Upper lobe of left lung (tissue), 6 donors: ENCODE measurements at regions not wholly inside any gene's neighbourhood (a gene's known extent, or its start where the extent isn't known, plus 50 kb on each side); places are given as distances from the start of the nearest gene placed in this dataset.
"Not testable (repeated sequence)": the region's sequence is repeated elsewhere in the genome, so short reads cannot be mapped to it uniquely, and the experiment has no call there.

Experiments used
- ATAC-seq, 2 donors: fragments of 200-7000 bp; cut with Tn5 transposase; one replicate each; pipeline ENCODE4 v1.9.1; 2022; ENCODE audit warnings: mild to moderate bottlenecking in 2 of 2, moderate library complexity in 2 of 2; ENCODE audit not compliant: low FRiP score in 2 of 2
- DNase-seq, 2 donors: peaks; one replicate each; pipeline ENCODE4 v3.0.0-alpha.2; 2019 to 2020
- H3K27ac ChIP-seq, 4 donors: fragments of 200-600 bp; sonication (generic); one replicate each; pipeline ENCODE4 v1.5.1; 2016 to 2019
- H3K27me3 ChIP-seq, 4 donors: fragments of 200-600 bp; sonication (generic); one replicate each; pipeline ENCODE4 v1.5.1; 2017 to 2019
- H3K36me3 ChIP-seq, 4 donors: fragments of 200-600 bp; sonication (generic); one replicate each; pipeline ENCODE4 v1.5.1; 2016 to 2019
- H3K4me1 ChIP-seq, 4 donors: fragments of 200-600 bp; sonication (generic); one replicate each; pipeline ENCODE4 v1.5.1; 2018 to 2019
- H3K4me3 ChIP-seq, 4 donors: fragments of 200-600 bp; sonication (generic); one replicate each; pipeline ENCODE4 v1.5.1; 2017 to 2019; ENCODE audit warnings: mild to moderate bottlenecking in 2 of 4, moderate library complexity in 1 of 4
- H3K9me3 ChIP-seq, 4 donors: fragments of 200-600 bp; sonication (generic); one replicate each; pipeline ENCODE4 v1.5.1; 2018 to 2019
- WGBS, 2 donors: methylation state at CpG; one replicate each; pipeline ENCODE4 v1.1.5; 2017 to 2018; 5-methylcytosine and 5-hydroxymethylcytosine counted together
- donor health status: DM: no; HTN: no; CAD: no; lungs with moderate emphysema.
- donor health status: DM: no; HTN: yes; CAD: no; lungs with severe emphysema.

DNA sequence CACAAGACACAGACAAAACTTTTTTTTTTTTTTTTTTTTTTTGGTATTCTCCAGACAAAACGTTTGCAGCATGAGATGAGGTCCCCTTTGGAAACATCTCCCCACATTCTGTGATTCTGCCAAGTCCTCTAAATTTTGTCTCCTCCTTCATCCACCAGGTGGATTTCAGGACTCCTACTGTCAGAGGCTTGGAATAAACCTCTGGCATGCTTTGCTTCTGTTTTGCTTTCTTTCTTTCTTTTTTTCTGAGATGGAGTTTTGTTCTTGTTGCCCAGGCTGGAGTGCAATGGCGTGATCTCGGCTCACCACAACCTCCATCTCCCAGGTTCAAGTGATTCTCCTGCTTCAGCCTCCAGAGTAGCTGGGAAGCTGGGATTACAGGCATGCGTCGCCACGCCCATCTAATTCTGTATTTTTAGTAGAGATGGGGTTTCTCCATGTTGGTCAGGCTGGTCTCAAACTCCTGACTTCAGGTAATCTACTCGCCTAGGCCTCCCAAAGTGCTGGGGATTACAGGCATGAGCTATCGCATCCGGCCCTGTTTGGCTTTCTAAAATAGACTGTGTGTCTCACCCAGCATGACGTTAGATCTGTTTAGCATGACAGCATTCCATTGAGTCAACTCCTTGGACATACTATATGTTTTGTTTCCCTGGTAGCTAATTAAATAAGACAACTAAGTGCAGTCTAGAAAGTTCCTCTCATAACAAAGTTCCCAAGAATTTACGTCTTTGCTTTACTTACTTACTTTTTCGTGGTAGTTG lies 142.5 kb downstream of the NPIPA7 start:
- peak in 1 of 2 donors; percentile 88 for ATAC-seq
- H3K27me3 ChIP-seq, H3K9me3 ChIP-seq, H3K4me1 ChIP-seq, H3K27ac ChIP-seq, DNase-seq, H3K36me3 ChIP-seq, H3K4me3 ChIP-seq: not testable (repeated sequence)
- WGBS, 2 donors = 17 to 20% methylated on average over 1 of the region's 12 CpGs

DNA sequence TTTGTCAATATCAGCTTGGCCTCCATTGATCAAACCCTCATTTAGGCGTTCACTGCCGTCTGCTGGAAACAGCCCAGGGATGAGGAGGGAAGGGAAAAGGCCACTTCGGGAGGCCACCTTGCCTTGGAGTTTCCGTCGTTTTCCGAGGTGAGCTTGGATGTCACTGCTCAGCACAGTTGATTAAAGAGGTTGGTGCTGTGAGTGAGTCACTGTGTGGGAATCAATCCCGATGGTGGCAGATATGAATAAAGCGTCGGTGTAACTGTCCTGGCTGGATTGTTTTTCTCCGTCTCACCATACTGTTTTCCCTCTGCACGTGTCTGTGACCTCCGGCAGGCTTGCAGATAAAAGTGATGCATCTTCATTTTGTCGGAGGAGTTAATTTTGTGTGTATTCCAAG lies 148.1 kb downstream of the NPIPA7 start:
- not testable (repeated sequence) for H3K4me3 ChIP-seq, ATAC-seq, H3K27me3 ChIP-seq, H3K9me3 ChIP-seq, DNase-seq, H3K27ac ChIP-seq, H3K36me3 ChIP-seq, H3K4me1 ChIP-seq
- no CpG with 5 or more reads among the region's 13 CpGs for WGBS, 2 donors

DNA sequence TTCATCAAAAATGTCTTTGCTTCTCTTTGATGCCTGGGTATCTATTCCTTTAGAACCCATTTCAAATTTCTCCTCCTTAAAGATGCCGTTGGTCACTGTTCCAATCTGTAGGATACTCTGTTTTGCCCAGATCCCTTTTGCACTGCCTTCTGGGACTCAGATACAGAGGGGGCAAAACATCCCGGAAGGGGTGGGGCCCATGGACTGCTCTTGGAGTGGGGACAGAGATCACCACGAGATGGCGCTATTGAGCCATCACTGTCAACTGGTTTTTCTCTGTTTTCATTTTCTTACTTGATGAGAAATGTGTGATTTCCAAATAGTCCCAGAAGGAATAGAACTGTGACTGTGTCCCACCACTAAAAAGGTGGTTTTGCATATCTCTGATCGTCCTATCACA lies 151.8 kb downstream of the NPIPA7 start:
- not testable (repeated sequence) for H3K36me3 ChIP-seq
- ATAC-seq = peak in 1 of 2 donors; percentile 64

GRCh38 chr16:16535565-16535964 lies 156.6 kb downstream of the NPIPA7 start:
- not testable (repeated sequence) for H3K27me3 ChIP-seq, DNase-seq, H3K4me3 ChIP-seq, H3K27ac ChIP-seq, H3K9me3 ChIP-seq, ATAC-seq, H3K4me1 ChIP-seq, H3K36me3 ChIP-seq
- 89 to 100% methylated on average over 3 of the region's 4 CpGs for WGBS, 2 donors

More for the DNA sequence above, 151.8 kb downstream of the NPIPA7 start:
- not testable (repeated sequence) for H3K9me3 ChIP-seq, H3K27me3 ChIP-seq, H3K4me3 ChIP-seq, H3K4me1 ChIP-seq, DNase-seq, H3K27ac ChIP-seq
- WGBS, 2 donors = 15 to 33% methylated on average over 1 to 2 of the region's 5 CpGs

- not testable (repeated sequence) for H3K36me3 ChIP-seq, ATAC-seq, H3K4me1 ChIP-seq, DNase-seq, H3K27ac ChIP-seq, H3K9me3 ChIP-seq, H3K27me3 ChIP-seq, H3K4me3 ChIP-seq
- WGBS, 2 donors = 86 to 96% methylated on average over 3 of the region's 3 CpGs
These were observed 157.2 kb downstream of the NPIPA7 start for GRCh38 chr16:16536151-16536550.

- 44 to 63% methylated on average over 1 to 3 of the region's 3 CpGs for WGBS, 2 donors
- not testable (repeated sequence) for H3K9me3 ChIP-seq
These were observed 170.8 kb downstream of the NPIPA7 start for GRCh38 chr16:16549710-16550109.

DNA sequence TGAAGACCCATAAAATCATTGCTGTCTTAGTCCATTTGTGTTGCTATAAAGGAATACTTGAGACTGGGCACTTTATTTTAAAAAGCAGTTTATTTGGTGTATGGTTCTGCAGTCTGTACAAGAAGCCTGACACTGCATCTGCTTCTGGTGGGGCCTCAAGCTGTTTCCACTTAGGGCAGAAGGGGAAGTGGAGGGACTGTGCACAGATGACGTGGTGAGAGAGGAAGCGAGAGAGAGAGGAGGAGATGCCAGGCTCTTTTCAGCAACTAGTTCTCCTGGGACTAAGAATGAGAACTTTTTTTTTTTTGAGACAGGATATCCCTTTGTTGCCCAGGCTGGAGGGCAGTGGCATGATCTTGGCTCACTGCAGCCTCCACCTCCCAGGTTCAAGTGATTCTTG lies 171.9 kb downstream of the NPIPA7 start:
- DNase-seq = not testable (repeated sequence)
- WGBS, 2 donors = 50 to 53% methylated on average over 2 of the region's 2 CpGs

More at GRCh38 chr16:16549710-16550109, 170.8 kb downstream of the NPIPA7 start:
- not testable (repeated sequence) for ATAC-seq, H3K27me3 ChIP-seq, H3K36me3 ChIP-seq, H3K27ac ChIP-seq, DNase-seq, H3K4me3 ChIP-seq, H3K4me1 ChIP-seq

DNA sequence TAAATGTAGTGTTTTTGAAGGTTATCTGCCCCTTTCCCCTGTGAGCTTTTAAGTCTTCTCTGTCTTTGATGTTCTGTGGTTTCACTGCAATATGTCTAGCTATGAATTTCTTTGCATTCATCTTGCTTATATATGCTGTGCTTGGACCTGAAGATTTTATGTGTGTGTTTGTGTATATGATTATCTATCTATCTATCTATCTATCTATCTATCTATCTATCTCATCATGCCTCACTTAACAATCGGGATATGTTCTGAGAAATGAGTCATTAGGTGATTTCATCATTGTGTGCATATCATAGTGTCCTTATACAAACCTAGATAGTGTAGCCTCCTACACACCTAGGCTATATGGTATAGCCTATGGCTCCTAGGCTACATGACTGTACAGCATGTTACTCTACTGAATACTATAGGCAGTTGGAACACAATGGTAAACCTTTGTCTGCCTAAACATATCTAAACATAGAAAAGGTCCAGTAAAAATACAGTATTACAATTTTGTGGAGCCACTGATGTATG lies 173.9 kb downstream of the NPIPA7 start:
- 60 to 67% methylated on average over 1 of the region's 1 CpG for WGBS, 2 donors
- H3K36me3 ChIP-seq, ATAC-seq, H3K27me3 ChIP-seq, DNase-seq, H3K4me3 ChIP-seq, H3K27ac ChIP-seq, H3K4me1 ChIP-seq, H3K9me3 ChIP-seq: not testable (repeated sequence)

More for the DNA sequence above, 171.9 kb downstream of the NPIPA7 start:
- not testable (repeated sequence) for H3K9me3 ChIP-seq, H3K4me1 ChIP-seq, H3K27ac ChIP-seq, ATAC-seq, H3K36me3 ChIP-seq, H3K4me3 ChIP-seq, H3K27me3 ChIP-seq

DNA sequence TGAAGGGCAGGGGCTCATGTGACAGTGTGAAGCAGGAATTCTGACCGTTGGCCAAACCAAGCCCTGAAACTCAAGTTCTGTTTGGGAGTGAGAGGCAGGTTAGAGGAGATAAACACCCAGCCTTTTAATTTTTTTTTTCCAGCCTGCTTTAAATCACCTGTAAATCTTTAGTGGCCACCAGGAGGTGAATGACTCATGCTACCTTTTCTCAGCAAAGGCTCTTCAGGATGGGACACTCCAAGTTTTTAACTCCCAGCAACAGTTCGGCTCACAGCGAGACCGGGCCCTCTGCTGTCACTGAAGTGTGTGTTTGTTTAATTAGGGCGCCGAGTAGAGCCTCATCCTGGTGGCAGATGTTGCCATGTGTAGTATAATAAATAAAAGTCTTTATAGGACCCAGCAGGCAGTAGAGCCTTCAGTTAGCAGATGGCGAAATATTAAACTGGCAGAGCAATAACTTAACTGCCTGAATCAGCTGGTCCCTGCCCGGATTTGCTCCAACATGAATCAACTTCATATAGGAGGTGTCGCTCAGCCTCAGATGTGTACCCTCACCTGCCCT lies 180.3 kb downstream of the NPIPA7 start:
- not testable (repeated sequence) for ATAC-seq, H3K9me3 ChIP-seq, H3K4me3 ChIP-seq, H3K4me1 ChIP-seq, H3K27ac ChIP-seq, H3K36me3 ChIP-seq, DNase-seq, H3K27me3 ChIP-seq
- WGBS, 2 donors = 64 to 87% methylated on average over 5 of the region's 9 CpGs

GRCh38 chr16:16561532-16561931 lies 182.6 kb downstream of the NPIPA7 start:
- not testable (repeated sequence) for ATAC-seq, H3K9me3 ChIP-seq, H3K36me3 ChIP-seq, H3K27me3 ChIP-seq, H3K27ac ChIP-seq, DNase-seq, H3K4me3 ChIP-seq, H3K4me1 ChIP-seq
- 62 to 74% methylated on average over 3 to 5 of the region's 5 CpGs for WGBS, 2 donors

GRCh38 chr16:16563962-16564361 lies 185.0 kb downstream of the NPIPA7 start:
- peak in 1 of 2 donors; percentile 48 for ATAC-seq
- H3K4me1 ChIP-seq, H3K4me3 ChIP-seq, DNase-seq, H3K36me3 ChIP-seq, H3K9me3 ChIP-seq, H3K27ac ChIP-seq, H3K27me3 ChIP-seq: not testable (repeated sequence)
- WGBS, 2 donors = no CpG with 5 or more reads among the region's 5 CpGs

DNA sequence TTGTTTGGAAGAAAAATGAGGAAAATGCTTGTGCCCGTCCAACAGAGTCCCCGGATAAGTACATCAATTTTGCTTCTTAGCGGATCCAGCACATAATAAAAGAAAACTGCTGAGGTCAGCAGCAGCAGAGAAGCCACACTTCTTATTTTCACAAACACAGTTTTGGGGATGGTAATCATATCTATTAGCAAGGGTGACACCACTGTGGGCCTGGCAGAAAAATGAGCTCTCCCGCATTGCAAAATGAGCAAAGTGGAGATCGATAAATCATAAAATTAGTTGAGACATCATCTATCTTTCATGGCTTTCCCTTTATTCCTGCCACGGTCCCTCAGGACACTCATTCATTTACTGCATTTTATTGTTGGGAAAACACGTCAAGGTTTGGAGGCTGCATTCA lies 186.4 kb downstream of the NPIPA7 start:
- not testable (repeated sequence) for H3K27me3 ChIP-seq, H3K36me3 ChIP-seq, H3K9me3 ChIP-seq, ATAC-seq, H3K4me1 ChIP-seq, H3K27ac ChIP-seq, DNase-seq, H3K4me3 ChIP-seq
- WGBS, 2 donors = no CpG with 5 or more reads among the region's 7 CpGs

- WGBS, 2 donors = 10 to 20% methylated on average over 5 of the region's 5 CpGs
- not testable (repeated sequence) for H3K27me3 ChIP-seq, H3K4me3 ChIP-seq, DNase-seq, H3K27ac ChIP-seq, H3K4me1 ChIP-seq, ATAC-seq, H3K36me3 ChIP-seq, H3K9me3 ChIP-seq
These were observed 191.1 kb downstream of the NPIPA7 start for GRCh38 chr16:16570055-16570454.
